RWPE2 (cell line): ENCODE measurements at regions not wholly inside any gene's neighbourhood (a gene's known extent, or its start where the extent isn't known, plus 50 kb on each side); places are given as distances from the start of the nearest gene placed in this dataset.

Experiments used
- ATAC-seq: fragments of 200-7000 bp; cut with Tn5 transposase; 3 replicates; pipeline ENCODE4 v1.9.1; 2021; ENCODE audit warnings: low read depth
- DNase-seq: peaks from one replicate; pipeline ENCODE4 v3.0.0-alpha.2; 2020; ENCODE audit warnings: low spot score
- H3K27ac ChIP-seq: fragments of 450-650 bp; 2 replicates; pipeline ENCODE4 v1.5.1; 2017; ENCODE audit warnings: mild to moderate bottlenecking; ENCODE audit not compliant: poor library complexity, severe bottlenecking
- H3K27me3 ChIP-seq: fragments of 250-450 bp; sonication (Bioruptor Pico); 2 replicates; pipeline ENCODE4 v1.5.1; 2021; ENCODE audit warnings: mild to moderate bottlenecking, moderate library complexity; ENCODE audit not compliant: insufficient read depth, poor library complexity, severe bottlenecking
- H3K36me3 ChIP-seq: fragments of 250-450 bp; sonication (Bioruptor Pico); 2 replicates; pipeline ENCODE4 v1.5.1; 2020; ENCODE audit warnings: low read depth, mild to moderate bottlenecking, moderate library complexity
- H3K4me1 ChIP-seq: fragments of 250-450 bp; sonication (Bioruptor Pico); 2 replicates; pipeline ENCODE4 v1.5.1; 2021; ENCODE audit warnings: mild to moderate bottlenecking, moderate library complexity; ENCODE audit not compliant: insufficient read depth, poor library complexity, severe bottlenecking
- H3K4me3 ChIP-seq: fragments of 250-450 bp; sonication (Bioruptor Pico); 2 replicates; pipeline ENCODE4 v1.5.1; 2021; ENCODE audit warnings: mild to moderate bottlenecking, moderate library complexity; ENCODE audit not compliant: severe bottlenecking
- H3K9me3 ChIP-seq: fragments of 250-450 bp; sonication (Bioruptor Pico); 2 replicates; pipeline ENCODE4 v1.5.1; 2021; ENCODE audit warnings: mild to moderate bottlenecking, moderate library complexity; ENCODE audit not compliant: severe bottlenecking
- CTCF ChIP-seq: fragments of 450-650 bp; IDR thresholded peaks from one replicate; pipeline ENCODE4 v1.5.1; 2017; ENCODE audit warnings: mild to moderate bottlenecking, moderate library complexity; ENCODE audit not compliant: poor library complexity, severe bottlenecking

- Histone ChIP-seq H3K4me3 (no peak overlapping the region), H3K9me3 (no peaks in the 10 kb centered on the region), H3K27ac (no peak overlapping the region), H3K27me3 (no peaks in the 10 kb centered on the region), H3K36me3 (no peaks in the 10 kb centered on the region), H3K4me1 (no peaks in the 10 kb centered on the region)
- TF ChIP-seq CTCF = no peak
- ATAC-seq = no peak
- DNase-seq = no peak
Observed at GRCh38 chr3:163533381-163533780, 1544.9 kb downstream of the SI start.

GRCh38 chr3:163523375-163523774, 1554.9 kb downstream of the SI start:
- no peaks in the 10 kb centered on the region for H3K36me3 ChIP-seq
- H3K4me1 ChIP-seq = no peaks in the 10 kb centered on the region
- DNase-seq = no peak
- no peaks in the 10 kb centered on the region for H3K9me3 ChIP-seq
- ATAC-seq = no peak
- no peak for TF ChIP-seq CTCF
- H3K27me3 ChIP-seq = no peaks in the 10 kb centered on the region
- no peak overlapping the region for H3K4me3 ChIP-seq
- H3K27ac ChIP-seq = no peak overlapping the region

GRCh38 chr3:163521261-163521660, 1557.0 kb downstream of the SI start:
- DNase-seq = no peak
- TF ChIP-seq CTCF = no peak
- Histone ChIP-seq H3K27me3 (no peaks in the 10 kb centered on the region), H3K27ac (no peak overlapping the region), H3K36me3 (no peaks in the 10 kb centered on the region), H3K9me3 (no peaks in the 10 kb centered on the region), H3K4me3 (no peak overlapping the region), H3K4me1 (no peaks in the 10 kb centered on the region)
- no peak for ATAC-seq

GRCh38 chr3:163518065-163518464, 1560.2 kb downstream of the SI start:
- DNase-seq (no peak), ATAC-seq (no peak)
- no peak overlapping the region for H3K4me3 ChIP-seq

More at GRCh38 chr3:163518065-163518464, 1560.2 kb downstream of the SI start:
- Histone ChIP-seq H3K27ac (no peak overlapping the region), H3K36me3 (no peaks in the 10 kb centered on the region), H3K4me1 (no peaks in the 10 kb centered on the region), H3K9me3 (no peaks in the 10 kb centered on the region), H3K27me3 (no peaks in the 10 kb centered on the region)
- no peak for TF ChIP-seq CTCF
